Activated T-helper 1 cell treated with anti-CD3 and anti-CD28 coated beads, Interleukin-12 subunit alpha, Interleukin-12 subunit beta, Interleukin-2, Interleukin-4 antibody, amounts not matched to agents 30 ng/mL and 10 ng/mL and 1 ng/mL, durations not matched to agents 14 hours and 24 hours and 36 hours (primary cell): ENCODE measurements at regions not wholly inside any gene's neighbourhood (a gene's known extent, or its start where the extent isn't known, plus 50 kb on each side); places are given as distances from the start of the nearest gene placed in this dataset.

Experiments used
- DNase-seq: peaks from one replicate; pipeline ENCODE4 v3.0.0; 2021; ENCODE audit warnings: low spot score
- H3K27ac Mint-ChIP-seq: one replicate; pipeline ENCODE4 v1.8.0; 2021; ENCODE audit warnings: mild to moderate bottlenecking, mixed read lengths
- H3K27me3 Mint-ChIP-seq: one replicate; pipeline ENCODE4 v1.8.0; 2022; ENCODE audit warnings: mild to moderate bottlenecking, moderate library complexity, mixed read lengths; ENCODE audit not compliant: insufficient read depth
- H3K36me3 Mint-ChIP-seq: one replicate; pipeline ENCODE4 v1.8.0; 2021; ENCODE audit warnings: low read depth, mixed read lengths
- H3K4me1 Mint-ChIP-seq: one replicate; pipeline ENCODE4 v1.8.0; 2021; ENCODE audit warnings: low read depth, mixed read lengths
- H3K4me3 Mint-ChIP-seq: one replicate; pipeline ENCODE4 v1.8.0; 2021; ENCODE audit warnings: mild to moderate bottlenecking, moderate library complexity, mixed read lengths
- H3K9me3 Mint-ChIP-seq: one replicate; pipeline ENCODE4 v1.8.0; 2021; ENCODE audit warnings: mixed read lengths
- intact Hi-C: fragments of 100-400 bp; cut with micrococcal nuclease; formaldehyde crosslinking; loops from one replicate; pipeline ENCODE4 v1.15.1; 2024

DNA sequence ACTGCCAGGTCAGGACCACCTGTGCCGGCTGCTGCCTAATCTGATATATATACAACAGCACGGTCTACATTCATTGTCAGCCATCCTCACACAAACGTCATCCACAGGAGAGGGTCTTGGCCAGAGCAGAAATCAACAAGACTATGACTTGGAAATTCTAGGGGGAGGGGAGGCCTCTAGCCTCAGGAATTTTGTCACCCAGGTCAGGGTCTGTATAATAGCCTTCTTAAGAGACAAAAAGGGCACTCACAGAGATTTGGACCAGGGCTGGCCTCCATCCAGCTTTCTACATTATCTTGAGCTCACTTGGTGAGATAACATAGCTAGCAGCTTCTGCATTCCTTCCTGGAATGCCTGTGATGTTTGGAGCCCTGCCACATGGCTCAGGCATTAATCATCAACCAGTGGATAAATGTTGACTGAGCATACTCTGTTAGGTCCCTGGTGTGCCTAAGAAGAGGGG, 50.4 kb upstream of the CTIF start:
- Mint-ChIP-seq H3K4me3 (no peak overlapping the region), H3K27ac (no peak overlapping the region), H3K27me3 (peaks cover 4% of the 10 kb centered on the region), H3K4me1 (no peaks in the 10 kb centered on the region), H3K36me3 (no peaks in the 10 kb centered on the region), H3K9me3 (no peaks in the 10 kb centered on the region)
- no peak for DNase-seq
- intact Hi-C loops = no loop called here

DNA sequence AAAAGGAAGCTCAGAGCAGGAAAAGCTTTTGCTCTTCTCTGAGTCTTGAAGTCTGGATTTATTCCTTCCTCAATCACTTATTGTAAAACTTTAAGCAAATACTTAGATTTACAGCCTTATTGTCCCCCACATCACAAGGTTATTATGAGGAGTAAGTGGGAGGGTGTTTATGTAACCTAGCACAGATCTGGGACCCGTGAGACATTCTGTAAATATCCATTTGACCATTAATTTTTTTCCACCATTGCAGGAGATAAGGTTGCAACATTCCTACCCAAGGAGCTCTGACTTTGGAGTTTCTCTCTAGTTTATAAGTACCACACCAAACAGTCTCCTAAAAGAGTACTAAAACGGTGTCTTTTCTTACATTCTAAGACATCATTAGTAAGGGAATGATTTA, 52.1 kb upstream of the CTIF start:
- intact Hi-C loops = no loop called here
- no peak for DNase-seq
- no peak overlapping the region for H3K4me3 Mint-ChIP-seq
- no peaks in the 10 kb centered on the region for H3K4me1 Mint-ChIP-seq
- H3K9me3 Mint-ChIP-seq = no peaks in the 10 kb centered on the region
- H3K27me3 Mint-ChIP-seq = peaks cover 4% of the 10 kb centered on the region
- no peaks in the 10 kb centered on the region for H3K36me3 Mint-ChIP-seq
- H3K27ac Mint-ChIP-seq = no peak overlapping the region

DNA sequence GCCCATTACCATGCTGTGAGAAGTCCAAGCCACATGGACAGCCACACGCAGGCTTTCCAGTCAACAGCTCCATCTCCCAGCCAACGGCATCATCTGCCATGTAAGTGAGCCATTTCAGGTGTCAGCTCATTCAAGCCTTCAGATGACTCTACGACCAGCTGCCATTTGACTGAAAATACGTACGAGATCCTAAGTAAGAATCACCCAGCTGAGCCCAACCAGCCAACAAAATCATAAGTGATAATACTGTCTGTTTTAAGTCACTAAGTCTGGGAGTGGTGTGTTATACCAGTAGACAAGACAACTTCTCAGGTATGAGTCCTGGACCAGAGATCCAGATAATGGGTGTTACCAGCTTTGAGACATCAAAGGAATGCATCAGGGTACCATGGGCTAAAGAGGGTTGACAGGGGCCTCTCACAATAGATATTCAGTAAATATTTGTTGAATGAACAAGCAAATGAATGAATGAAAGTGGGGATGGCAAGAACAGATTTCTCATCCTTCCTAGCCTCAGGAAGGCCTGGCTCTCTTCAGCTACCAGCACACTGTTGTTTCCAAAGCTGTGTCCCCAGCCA, 52.9 kb upstream of the CTIF start:
- Mint-ChIP-seq H3K4me1 (no peaks in the 10 kb centered on the region), H3K27ac (no peak overlapping the region), H3K27me3 (peaks cover 6% of the 10 kb centered on the region), H3K9me3 (no peaks in the 10 kb centered on the region), H3K36me3 (no peaks in the 10 kb centered on the region), H3K4me3 (no peak overlapping the region)
- DNase-seq = no peak
- intact Hi-C loops = no loop called here

DNA sequence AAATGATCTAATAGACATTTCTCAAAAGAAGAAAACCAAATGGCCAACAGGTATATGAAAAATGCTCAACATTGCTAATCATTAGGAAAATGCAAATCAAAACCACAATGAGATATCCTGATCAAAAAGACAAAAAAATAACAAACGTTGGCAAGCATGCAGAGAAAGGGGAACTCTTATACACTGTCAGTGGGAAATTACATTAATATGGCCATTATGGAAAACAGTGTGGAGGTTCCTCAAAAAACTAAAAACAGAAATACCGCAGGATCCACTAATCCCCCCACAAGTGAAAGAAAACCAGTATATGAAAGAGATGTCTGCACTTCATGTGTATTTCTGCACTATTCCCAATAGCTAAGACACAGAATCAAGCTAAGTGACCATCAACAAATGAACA, 57.7 kb upstream of the CTIF start:
- Mint-ChIP-seq H3K9me3 (no peaks in the 10 kb centered on the region), H3K27ac (no peak overlapping the region), H3K27me3 (peaks cover 22% of the 10 kb centered on the region), H3K4me1 (no peaks in the 10 kb centered on the region), H3K36me3 (no peaks in the 10 kb centered on the region), H3K4me3 (no peak overlapping the region)
- intact Hi-C loops = no loop called here
- DNase-seq = no peak

DNA sequence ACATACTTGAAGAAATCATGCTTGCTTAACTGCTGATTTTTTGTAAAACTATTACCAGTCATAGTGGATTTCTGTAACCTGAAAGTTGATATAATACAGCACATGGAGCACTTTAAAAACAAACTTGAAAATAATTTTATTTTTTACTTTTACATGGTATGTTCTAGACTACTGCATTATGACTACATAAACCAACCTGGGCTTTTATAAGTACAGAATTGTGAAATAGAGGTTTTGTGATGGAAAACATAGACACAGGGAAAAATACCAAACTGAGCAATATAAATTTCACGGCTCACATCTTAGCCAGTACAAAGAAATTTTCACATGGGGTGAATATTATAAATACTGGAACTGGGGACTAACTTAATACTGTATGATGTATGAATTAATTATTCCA, 59.3 kb upstream of the CTIF start:
- no peak for DNase-seq
- Mint-ChIP-seq H3K4me1 (no peaks in the 10 kb centered on the region), H3K4me3 (no peak overlapping the region), H3K27ac (no peak overlapping the region), H3K36me3 (no peaks in the 10 kb centered on the region), H3K9me3 (no peaks in the 10 kb centered on the region), H3K27me3 (peaks cover 22% of the 10 kb centered on the region)
- intact Hi-C loops = loop anchor here (5.0 kb wide), 1 partner anchor 968 kb away; no protein-coding TSS in a partner anchor

DNA sequence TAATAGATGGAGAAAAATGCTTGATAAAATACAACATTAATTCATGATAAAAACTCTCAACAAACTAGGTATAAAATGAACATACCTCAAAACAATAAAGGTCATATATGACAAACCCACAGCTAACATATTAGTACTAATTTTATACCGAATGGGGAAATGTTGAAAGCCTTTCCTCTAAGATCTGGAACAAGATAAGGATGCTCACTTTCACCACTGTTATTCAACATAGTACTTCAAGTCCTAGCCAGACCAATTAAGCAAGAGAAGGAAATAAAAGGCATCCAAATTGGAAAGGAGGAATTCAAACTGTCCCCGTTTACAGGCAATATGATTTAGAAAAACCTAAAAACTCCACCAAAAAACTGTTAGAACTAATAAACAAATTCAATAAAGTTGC, 61.5 kb upstream of the CTIF start:
- H3K9me3 Mint-ChIP-seq = no peaks in the 10 kb centered on the region

DNA sequence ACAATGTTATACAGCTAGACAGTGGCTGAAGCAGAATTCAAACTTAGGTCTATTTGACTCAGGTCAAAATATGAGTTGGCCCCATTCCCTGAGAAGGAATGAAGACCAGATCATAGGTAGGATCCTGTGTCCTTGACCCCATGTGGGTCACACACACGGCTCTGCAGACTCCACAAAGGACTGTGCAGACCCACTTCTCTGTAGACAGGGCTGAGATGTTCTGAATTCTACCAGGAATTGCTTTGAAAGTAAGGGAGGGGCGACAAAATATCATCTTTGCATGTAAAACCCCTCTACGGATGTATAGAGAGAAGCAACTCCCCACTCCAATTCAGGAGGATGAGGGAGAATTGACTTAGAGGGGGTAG, 62.3 kb upstream of the CTIF start:
- H3K27ac Mint-ChIP-seq = no peak overlapping the region
- H3K27me3 Mint-ChIP-seq = peaks cover 25% of the 10 kb centered on the region
- no peaks in the 10 kb centered on the region for H3K4me1 Mint-ChIP-seq
- H3K9me3 Mint-ChIP-seq = no peaks in the 10 kb centered on the region
- DNase-seq = no peak
- intact Hi-C loops = loop anchor here (1.0 to 5.0 kb wide), 2 partner anchors 188 to 971 kb away; no protein-coding TSS in a partner anchor
- no peaks in the 10 kb centered on the region for H3K36me3 Mint-ChIP-seq
- no peak overlapping the region for H3K4me3 Mint-ChIP-seq

More for the DNA sequence above, 61.5 kb upstream of the CTIF start:
- H3K36me3 Mint-ChIP-seq = no peaks in the 10 kb centered on the region
- H3K4me3 Mint-ChIP-seq = no peak overlapping the region
- intact Hi-C loops = loop anchor here (5.0 kb wide), 1 partner anchor 970 kb away; no protein-coding TSS in a partner anchor
- H3K27me3 Mint-ChIP-seq = peaks cover 22% of the 10 kb centered on the region
- no peaks in the 10 kb centered on the region for H3K4me1 Mint-ChIP-seq
- H3K27ac Mint-ChIP-seq = no peak overlapping the region
- DNase-seq = no peak

DNA sequence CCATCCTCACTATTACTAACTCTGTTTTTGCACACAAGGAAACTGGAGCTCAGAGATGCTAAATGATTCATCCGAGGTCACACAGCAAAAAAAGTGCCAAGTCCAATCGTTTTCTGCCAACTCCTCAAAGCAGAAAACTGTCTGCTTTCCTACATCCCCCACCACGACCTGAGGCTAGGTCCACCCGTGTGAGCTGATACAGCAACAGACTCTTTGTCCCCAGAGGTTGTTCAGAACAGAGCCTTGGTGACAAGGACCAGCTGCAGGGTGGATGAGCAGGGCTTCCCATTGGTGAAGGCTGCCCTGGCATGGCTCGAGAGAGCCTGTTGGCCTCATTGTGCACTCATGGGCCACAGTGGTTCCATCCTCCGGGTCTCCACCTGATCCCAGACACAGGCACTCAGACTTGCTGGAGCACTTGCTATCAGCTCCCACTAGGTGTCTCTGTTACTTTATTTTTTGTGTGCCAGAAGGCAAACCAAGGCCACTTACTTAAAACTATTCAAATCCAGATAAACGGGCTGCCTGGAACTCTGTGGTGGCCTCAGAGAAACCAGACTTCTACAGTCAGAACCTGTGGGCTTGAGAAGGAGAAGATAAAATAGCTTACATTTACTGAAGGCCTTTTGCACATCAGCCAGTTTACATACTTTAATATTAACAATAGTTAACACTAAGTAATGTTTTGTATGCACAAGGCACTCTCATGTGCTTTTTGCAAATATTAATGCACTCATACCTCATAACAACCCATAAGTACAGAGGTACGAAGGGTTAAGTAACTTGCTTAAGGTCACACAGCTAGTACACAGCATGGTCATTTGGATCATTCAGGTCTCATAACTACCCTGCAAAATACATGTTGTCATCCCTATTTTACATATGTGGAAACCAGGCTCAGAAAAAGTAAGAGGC, 62.9 kb upstream of the CTIF start:
- Mint-ChIP-seq H3K27me3 (peaks cover 24% of the 10 kb centered on the region), H3K4me1 (no peaks in the 10 kb centered on the region), H3K27ac (no peak overlapping the region), H3K4me3 (no peak overlapping the region), H3K9me3 (no peaks in the 10 kb centered on the region), H3K36me3 (no peaks in the 10 kb centered on the region)
- intact Hi-C loops = loop anchor here (1.0 to 5.0 kb wide), 2 partner anchors 188 to 971 kb away; no protein-coding TSS in a partner anchor
- DNase-seq = peak; percentile 22

DNA sequence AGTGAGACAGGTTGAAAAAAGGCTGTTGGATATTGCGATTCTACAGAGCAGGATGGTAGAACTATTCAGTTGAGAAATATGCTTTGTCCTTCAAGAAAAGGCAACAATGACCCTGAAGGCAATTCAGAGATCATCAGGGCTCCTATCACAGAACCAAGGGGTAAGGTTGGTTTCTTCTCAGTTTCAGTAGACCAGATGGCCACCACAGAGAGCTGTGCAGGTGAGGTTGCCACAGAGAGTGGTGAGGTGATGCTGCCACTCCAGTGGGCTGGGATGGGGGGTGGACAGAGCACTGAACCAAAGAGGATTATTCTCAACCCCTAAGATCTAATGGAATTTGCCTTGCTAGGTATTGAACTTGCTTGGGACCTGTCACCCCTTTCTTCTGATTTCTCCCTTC, 64.6 kb upstream of the ZBTB7C start:
- Mint-ChIP-seq H3K27ac (no peak overlapping the region), H3K4me1 (no peaks in the 10 kb centered on the region), H3K4me3 (no peak overlapping the region), H3K9me3 (no peaks in the 10 kb centered on the region), H3K27me3 (peaks cover 22% of the 10 kb centered on the region), H3K36me3 (no peaks in the 10 kb centered on the region)
- DNase-seq = no peak
- intact Hi-C loops = no loop called here

DNA sequence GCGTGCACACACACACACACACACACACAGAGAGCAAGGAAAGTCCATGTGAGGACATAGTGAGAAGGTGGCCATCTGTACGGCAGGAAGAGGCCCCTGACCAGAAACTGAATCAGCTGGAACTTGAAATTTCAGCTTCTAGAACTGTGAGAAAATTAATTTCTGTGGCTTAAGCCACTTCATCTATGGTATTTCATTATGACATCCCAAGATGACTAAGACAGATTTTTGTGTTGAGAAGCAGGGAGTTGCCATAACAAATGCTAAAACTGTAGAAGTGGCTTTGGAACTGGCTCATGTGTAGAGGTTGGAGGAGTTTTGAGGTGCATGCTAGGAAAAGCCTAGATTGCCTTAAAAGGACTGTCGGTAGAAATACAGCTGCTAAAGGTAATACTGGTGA, 63.4 kb upstream of the ZBTB7C start:
- H3K4me3 Mint-ChIP-seq = no peak overlapping the region
- H3K27me3 Mint-ChIP-seq = peaks cover 16% of the 10 kb centered on the region
- no peak overlapping the region for H3K27ac Mint-ChIP-seq

DNA sequence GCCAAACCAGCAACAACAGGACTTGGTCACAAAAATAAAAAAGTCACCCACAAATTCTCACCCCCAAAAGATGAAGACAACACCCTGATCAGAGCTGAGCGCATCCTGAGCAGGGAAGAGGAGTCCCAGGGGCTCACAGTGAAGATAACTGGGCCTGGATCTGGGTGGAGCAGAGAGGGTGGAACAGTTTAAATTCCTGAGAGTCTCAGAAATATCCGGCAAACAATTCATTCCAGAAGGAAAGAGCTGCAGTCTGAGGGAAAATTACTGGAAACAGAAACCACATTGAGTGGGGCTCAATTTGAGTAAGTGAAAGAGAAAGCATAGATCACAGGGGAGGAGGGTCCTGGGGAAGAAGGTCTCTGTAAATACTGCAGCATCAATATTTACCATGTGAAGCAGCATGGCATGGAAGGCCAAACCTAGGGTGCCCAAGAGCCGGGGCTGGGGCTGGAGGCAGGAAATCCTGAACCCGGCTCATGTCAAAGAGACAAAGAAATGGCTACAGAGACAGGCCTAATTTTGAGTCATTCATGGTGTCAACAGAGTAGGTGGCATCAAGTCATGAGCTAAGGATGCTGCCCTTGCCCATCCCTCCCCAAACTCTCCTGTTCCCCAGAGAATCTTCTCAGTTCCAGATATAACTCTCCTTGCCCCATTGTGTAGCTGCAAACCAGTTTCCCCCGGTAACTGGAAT, 61.4 kb upstream of the ZBTB7C start:
- intact Hi-C loops = no loop called here

More for the DNA sequence above, 63.4 kb upstream of the ZBTB7C start:
- intact Hi-C loops = no loop called here
- H3K4me1 Mint-ChIP-seq = no peaks in the 10 kb centered on the region
- no peak for DNase-seq
- no peaks in the 10 kb centered on the region for H3K9me3 Mint-ChIP-seq
- no peaks in the 10 kb centered on the region for H3K36me3 Mint-ChIP-seq

DNA sequence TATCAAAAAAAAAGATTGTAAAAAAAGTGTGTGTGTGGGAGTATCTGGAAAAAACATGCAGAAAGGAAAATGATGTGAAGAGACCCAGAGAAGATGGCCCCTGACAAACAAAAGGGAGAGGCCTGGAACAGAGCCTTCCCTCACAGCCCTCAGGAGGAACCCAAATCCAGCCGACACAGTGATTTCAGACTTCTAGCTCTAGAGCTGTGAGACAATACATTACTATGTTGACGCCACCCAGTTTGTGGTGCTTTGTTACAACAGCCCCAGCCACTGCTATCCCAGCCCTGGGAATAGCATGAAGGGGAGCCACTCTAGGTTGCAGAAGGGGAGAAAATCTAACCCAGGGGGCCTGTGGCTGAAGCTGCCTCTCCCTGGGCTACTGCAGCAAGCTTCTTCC, 59.0 kb upstream of the ZBTB7C start:
- no peaks in the 10 kb centered on the region for H3K9me3 Mint-ChIP-seq
- peaks cover 17% of the 10 kb centered on the region for H3K27me3 Mint-ChIP-seq

More for the DNA sequence above, 61.4 kb upstream of the ZBTB7C start:
- Mint-ChIP-seq H3K27ac (no peak overlapping the region), H3K36me3 (no peaks in the 10 kb centered on the region), H3K27me3 (peaks cover 15% of the 10 kb centered on the region), H3K4me3 (no peak overlapping the region), H3K4me1 (no peaks in the 10 kb centered on the region), H3K9me3 (no peaks in the 10 kb centered on the region)
- DNase-seq = no peak

DNA sequence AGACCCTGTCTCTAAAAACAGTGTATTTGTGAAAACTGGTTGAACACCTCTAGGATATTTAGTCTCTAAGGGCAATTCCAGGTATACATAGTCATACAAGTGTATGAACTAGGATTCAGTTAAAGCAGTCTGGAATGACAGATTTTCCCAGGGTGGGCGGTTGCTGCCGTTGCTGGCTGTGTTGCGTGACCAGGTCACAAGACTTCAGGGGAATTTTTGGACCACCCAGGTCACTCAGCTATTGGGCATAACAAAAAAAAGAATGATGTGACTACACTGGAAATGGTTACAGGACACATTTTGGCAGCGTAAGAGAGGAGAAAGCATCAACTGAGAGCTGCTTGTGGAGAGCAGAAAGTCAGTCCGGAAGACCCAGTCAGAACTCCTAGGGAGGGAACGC, 58.0 kb upstream of the ZBTB7C start:
- no peak overlapping the region for H3K4me3 Mint-ChIP-seq
- H3K4me1 Mint-ChIP-seq = no peaks in the 10 kb centered on the region
- H3K9me3 Mint-ChIP-seq = no peaks in the 10 kb centered on the region
- intact Hi-C loops = no loop called here
- peaks cover 16% of the 10 kb centered on the region for H3K27me3 Mint-ChIP-seq
- no peaks in the 10 kb centered on the region for H3K36me3 Mint-ChIP-seq
- no peak overlapping the region for H3K27ac Mint-ChIP-seq
- no peak for DNase-seq

More for the DNA sequence above, 59.0 kb upstream of the ZBTB7C start:
- H3K4me1 Mint-ChIP-seq = no peaks in the 10 kb centered on the region
- no peak for DNase-seq
- H3K4me3 Mint-ChIP-seq = no peak overlapping the region
- H3K36me3 Mint-ChIP-seq = no peaks in the 10 kb centered on the region
- no peak overlapping the region for H3K27ac Mint-ChIP-seq
- intact Hi-C loops = no loop called here
